Astrocyte (in vitro differentiated cells and primary cell): ENCODE measurements at regions not wholly inside any gene's neighbourhood (a gene's known extent, or its start where the extent isn't known, plus 50 kb on each side); places are given as distances from the start of the nearest gene placed in this dataset.

Experiments
- DNase-seq: peaks from one replicate; pipeline ENCODE4 v3.0.0-alpha.2; 2010; ENCODE audit warnings: low read depth
- FAIRE-seq: peaks from 2 replicates; lab custom pipeline; 2011; peaks lifted over from hg19 to GRCh38; lab: Jason Lieb, UNC
- H2AFZ ChIP-seq: 2 replicates; pipeline ENCODE4 v1.6.0; 2012; ENCODE audit warnings: low read depth, low read length, inconsistent platforms
- H3K27ac ChIP-seq: 2 replicates; pipeline ENCODE4 v1.5.1; 2011; ENCODE audit warnings: low read depth, low read length, inconsistent platforms
- H3K27me3 ChIP-seq: 2 replicates; pipeline ENCODE4 v1.6.0; 2011; ENCODE audit warnings: low read length, inconsistent platforms; ENCODE audit not compliant: insufficient read depth
- H3K36me3 ChIP-seq: 2 replicates; pipeline ENCODE4 v1.5.1; 2011; ENCODE audit warnings: low read length, inconsistent platforms; ENCODE audit not compliant: insufficient read depth
- H3K4me1 ChIP-seq: 2 replicates; pipeline ENCODE4 v1.5.1; 2011; ENCODE audit warnings: low read length, inconsistent platforms; ENCODE audit not compliant: insufficient read depth
- H3K4me2 ChIP-seq: 2 replicates; pipeline ENCODE4 v1.6.0; 2012; ENCODE audit warnings: low read length, inconsistent platforms
- H3K4me3 ChIP-seq: 2 replicates; pipeline ENCODE4 v1.5.1; 2011; ENCODE audit warnings: low read depth, mild to moderate bottlenecking, low read length, inconsistent platforms; ENCODE audit not compliant: insufficient read depth
- H3K79me2 ChIP-seq: 2 replicates; pipeline ENCODE4 v1.6.0; 2012; ENCODE audit warnings: mild to moderate bottlenecking, low read length, inconsistent platforms; ENCODE audit not compliant: insufficient read depth
- H3K9ac ChIP-seq: 2 replicates; pipeline ENCODE4 v1.6.0; 2012; ENCODE audit warnings: mild to moderate bottlenecking, low read length, inconsistent platforms
- H3K9me3 ChIP-seq: 2 replicates; pipeline ENCODE4 v1.5.1; 2012; ENCODE audit warnings: low read depth, mild to moderate bottlenecking, low read length, inconsistent platforms; ENCODE audit not compliant: insufficient read depth
- H4K20me1 ChIP-seq: 2 replicates; pipeline ENCODE4 v1.6.0; 2012; ENCODE audit warnings: low read length, inconsistent platforms; ENCODE audit not compliant: insufficient read depth
- H3K27ac Mint-ChIP-seq: one replicate; pipeline ENCODE4 v1.8.0; 2021; ENCODE audit warnings: mild to moderate bottlenecking, mixed read lengths; ENCODE audit not compliant: unreplicated experiment
- H3K27me3 Mint-ChIP-seq: one replicate; pipeline ENCODE4 v1.8.0; 2021; ENCODE audit warnings: low read depth, mixed read lengths; ENCODE audit not compliant: unreplicated experiment
- H3K36me3 Mint-ChIP-seq: one replicate; pipeline ENCODE4 v1.8.0; 2021; ENCODE audit warnings: low read depth, mixed read lengths; ENCODE audit not compliant: unreplicated experiment
- H3K4me1 Mint-ChIP-seq: one replicate; pipeline ENCODE4 v1.8.0; 2021; ENCODE audit warnings: low read depth, mixed read lengths; ENCODE audit not compliant: unreplicated experiment
- H3K4me3 Mint-ChIP-seq: one replicate; pipeline ENCODE4 v1.8.0; 2021; ENCODE audit warnings: mild to moderate bottlenecking, moderate library complexity, mixed read lengths; ENCODE audit not compliant: unreplicated experiment
- H3K9me3 Mint-ChIP-seq: one replicate; pipeline ENCODE4 v1.8.0; 2021; ENCODE audit warnings: mild to moderate bottlenecking, mixed read lengths; ENCODE audit not compliant: unreplicated experiment
- EZH2 ChIP-seq: IDR thresholded peaks from 2 replicates; pipeline ENCODE4 v1.6.1; 2012; ENCODE audit warnings: mild to moderate bottlenecking, low read length, inconsistent platforms; ENCODE audit not compliant: insufficient read depth
- TF ChIP-seq, protein P1 (sequence below): IDR thresholded peaks from 2 replicates; pipeline ENCODE4 v1.5.1; 2011; ENCODE audit warnings: low read depth, mild to moderate bottlenecking, inconsistent platforms, low read length, moderate library complexity; ENCODE audit not compliant: insufficient read depth

DNA sequence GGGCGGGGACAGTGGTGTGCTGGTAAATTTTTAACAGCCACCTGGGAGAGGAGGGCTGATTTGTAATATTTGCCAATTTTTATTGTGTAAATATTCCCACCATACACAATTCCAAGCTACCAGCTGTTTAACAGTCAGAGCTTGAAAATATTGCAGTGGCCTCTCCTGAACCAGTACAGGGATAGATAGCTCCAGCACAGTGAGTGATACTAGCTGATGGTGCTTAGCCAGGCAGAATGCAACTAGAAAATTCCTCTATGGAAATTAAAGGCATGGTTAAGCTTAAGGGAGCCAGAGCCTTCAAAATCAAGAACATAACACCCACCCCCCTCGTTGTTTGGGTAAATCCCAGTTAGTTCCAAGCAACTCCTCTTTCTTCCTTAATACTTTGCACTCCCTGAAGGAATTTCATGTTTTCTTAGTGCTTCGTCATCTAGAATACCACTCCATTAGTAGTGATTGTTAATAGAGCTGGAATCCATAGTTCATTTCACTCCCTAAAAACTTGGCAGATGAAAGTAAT, 96.6 kb downstream of the CYB561 start:
- Histone ChIP-seq H3K4me2 (peak overlapping the region; percentile 58), H3K9me3 (no peaks in the 10 kb centered on the region), H3K79me2 (no peaks in the 10 kb centered on the region), H3K4me3 (no peak overlapping the region), H4K20me1 (no peaks in the 10 kb centered on the region), H2AFZ (no peak overlapping the region), H3K9ac (peak overlapping the region; percentile 32), H3K27ac (peak overlapping the region; percentile 49), H3K27me3 (no peaks in the 10 kb centered on the region), H3K4me1 (peaks cover 11% of the 10 kb centered on the region), H3K36me3 (peaks cover 3% of the 10 kb centered on the region)
- H3K27me3 Mint-ChIP-seq: no peaks in the 10 kb centered on the region
- H3K4me1 Mint-ChIP-seq: no peaks in the 10 kb centered on the region
- no peak overlapping the region for H3K27ac Mint-ChIP-seq
- DNase-seq: peak; percentile 85
- FAIRE-seq: peak; percentile 98
- TF ChIP-seq, protein P1, sequence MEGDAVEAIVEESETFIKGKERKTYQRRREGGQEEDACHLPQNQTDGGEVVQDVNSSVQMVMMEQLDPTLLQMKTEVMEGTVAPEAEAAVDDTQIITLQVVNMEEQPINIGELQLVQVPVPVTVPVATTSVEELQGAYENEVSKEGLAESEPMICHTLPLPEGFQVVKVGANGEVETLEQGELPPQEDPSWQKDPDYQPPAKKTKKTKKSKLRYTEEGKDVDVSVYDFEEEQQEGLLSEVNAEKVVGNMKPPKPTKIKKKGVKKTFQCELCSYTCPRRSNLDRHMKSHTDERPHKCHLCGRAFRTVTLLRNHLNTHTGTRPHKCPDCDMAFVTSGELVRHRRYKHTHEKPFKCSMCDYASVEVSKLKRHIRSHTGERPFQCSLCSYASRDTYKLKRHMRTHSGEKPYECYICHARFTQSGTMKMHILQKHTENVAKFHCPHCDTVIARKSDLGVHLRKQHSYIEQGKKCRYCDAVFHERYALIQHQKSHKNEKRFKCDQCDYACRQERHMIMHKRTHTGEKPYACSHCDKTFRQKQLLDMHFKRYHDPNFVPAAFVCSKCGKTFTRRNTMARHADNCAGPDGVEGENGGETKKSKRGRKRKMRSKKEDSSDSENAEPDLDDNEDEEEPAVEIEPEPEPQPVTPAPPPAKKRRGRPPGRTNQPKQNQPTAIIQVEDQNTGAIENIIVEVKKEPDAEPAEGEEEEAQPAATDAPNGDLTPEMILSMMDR: no peak
- no peak for TF ChIP-seq EZH2
- H3K4me3 Mint-ChIP-seq: no peak overlapping the region
- no peaks in the 10 kb centered on the region for H3K9me3 Mint-ChIP-seq
- H3K36me3 Mint-ChIP-seq: no peaks in the 10 kb centered on the region

DNA sequence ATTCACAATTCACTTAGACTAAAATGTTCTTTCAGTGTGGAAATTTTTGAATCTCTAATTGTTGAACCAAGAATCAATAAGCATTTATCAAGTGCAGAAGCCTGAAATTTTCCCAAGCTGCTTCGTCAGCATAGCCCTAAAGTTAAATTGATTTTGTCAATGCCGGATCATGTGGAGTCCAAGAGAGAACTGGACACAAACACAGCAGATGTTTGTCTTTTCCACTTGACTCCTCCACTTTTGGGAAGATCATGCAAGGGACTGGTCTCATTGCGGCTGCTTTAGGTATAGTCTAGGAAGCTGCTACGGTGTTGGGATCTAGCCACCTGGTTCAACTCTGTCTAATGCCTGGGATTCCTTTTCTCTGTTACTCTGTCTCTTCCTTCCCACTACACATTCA, 95.7 kb downstream of the CYB561 start:
- Histone ChIP-seq H3K27ac (peak overlapping the region; percentile 49), H4K20me1 (no peaks in the 10 kb centered on the region), H2AFZ (no peak overlapping the region), H3K79me2 (no peaks in the 10 kb centered on the region), H3K4me1 (peaks cover 11% of the 10 kb centered on the region), H3K9me3 (no peaks in the 10 kb centered on the region), H3K4me3 (no peak overlapping the region), H3K4me2 (peak overlapping the region; percentile 58), H3K36me3 (no peaks in the 10 kb centered on the region), H3K27me3 (no peaks in the 10 kb centered on the region), H3K9ac (peak overlapping the region; percentile 36)
- Mint-ChIP-seq H3K4me1 (no peaks in the 10 kb centered on the region), H3K36me3 (peaks cover 4% of the 10 kb centered on the region), H3K9me3 (no peaks in the 10 kb centered on the region), H3K27ac (no peak overlapping the region), H3K4me3 (no peak overlapping the region), H3K27me3 (no peaks in the 10 kb centered on the region)
- no peak for TF ChIP-seq EZH2
- peak; percentile 63 for FAIRE-seq
- no peak for DNase-seq

DNA sequence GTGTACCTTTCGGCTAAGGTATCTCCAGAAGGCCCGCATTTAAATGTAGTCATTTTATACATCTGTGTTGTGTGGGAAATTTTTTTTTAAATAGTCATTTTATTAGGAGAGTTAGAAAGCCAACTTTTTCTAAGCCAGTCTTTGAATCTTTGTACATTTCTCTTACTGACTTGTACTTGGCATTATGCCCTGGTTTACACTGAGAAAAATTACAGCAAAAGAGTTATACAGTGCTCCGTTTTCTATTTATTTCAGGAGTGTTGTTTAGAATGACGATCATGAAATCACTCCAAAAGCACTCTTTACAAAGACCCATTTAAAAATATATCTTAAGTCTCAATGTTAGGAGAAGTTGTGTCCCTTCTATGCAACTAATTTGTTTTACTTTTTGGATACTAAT, 91.8 kb downstream of the CYB561 start:
- H3K27me3 Mint-ChIP-seq: no peaks in the 10 kb centered on the region
- no peak overlapping the region for H3K27ac Mint-ChIP-seq
- Histone ChIP-seq H3K27ac (no peak overlapping the region), H3K79me2 (peaks cover 3% of the 10 kb centered on the region), H3K9ac (no peak overlapping the region), H3K4me3 (no peak overlapping the region), H3K4me2 (no peak overlapping the region), H3K9me3 (no peaks in the 10 kb centered on the region), H3K36me3 (no peaks in the 10 kb centered on the region), H4K20me1 (peaks cover 3% of the 10 kb centered on the region), H3K4me1 (peaks cover 43% of the 10 kb centered on the region), H2AFZ (no peak overlapping the region), H3K27me3 (no peaks in the 10 kb centered on the region)
- peaks cover 26% of the 10 kb centered on the region for H3K4me1 Mint-ChIP-seq
- no peak for FAIRE-seq
- DNase-seq: peak; percentile 23
- peaks cover 9% of the 10 kb centered on the region for H3K36me3 Mint-ChIP-seq
- H3K4me3 Mint-ChIP-seq: no peak overlapping the region
- H3K9me3 Mint-ChIP-seq: no peaks in the 10 kb centered on the region
- TF ChIP-seq EZH2: no peak
- TF ChIP-seq, protein P1: no peak
